D721Med (cell line): ENCODE measurements at regions not wholly inside any gene's neighbourhood (a gene's known extent, or its start where the extent isn't known, plus 50 kb on each side); places are given as distances from the start of the nearest gene placed in this dataset.
"Not testable (repeated sequence)": the region's sequence is repeated elsewhere in the genome, so short reads cannot be mapped to it uniquely, and the experiment has no call there.

Experiments used
- DNase-seq: peaks from one replicate; pipeline ENCODE4 v3.0.0; 2011; ENCODE audit warnings: low spot score; ENCODE audit not compliant: insufficient read length
- FAIRE-seq: peaks from 2 replicates; lab custom pipeline; 2011; peaks lifted over from hg19 to GRCh38; lab: Jason Lieb, UNC
- CTCF ChIP-seq: IDR thresholded peaks from 2 replicates; pipeline ENCODE4 v1.5.1; 2012; ENCODE audit warnings: mild to moderate bottlenecking, control low read depth; ENCODE audit not compliant: insufficient read depth; ENCODE audit errors: missing control alignments

DNA sequence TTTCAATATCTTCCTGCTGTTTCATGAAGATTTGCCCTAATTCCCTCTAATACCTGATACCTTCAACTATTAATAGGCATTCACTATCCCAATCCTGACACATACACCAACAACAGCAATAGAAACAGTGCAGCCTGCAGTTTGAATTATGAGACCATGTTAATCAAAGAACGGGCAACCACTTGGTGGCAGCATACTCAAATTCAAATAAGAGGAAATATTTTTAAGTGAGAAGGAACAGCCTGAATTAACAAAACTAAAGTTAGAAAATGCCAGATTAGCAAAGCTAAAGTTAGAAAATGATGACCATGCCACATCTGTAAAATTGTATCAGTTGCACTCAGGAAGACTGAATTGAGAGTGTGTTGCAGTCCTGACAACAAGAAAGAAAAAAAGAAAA lies 204.9 kb downstream of the SMARCA1 start:
- no peak for FAIRE-seq
- TF ChIP-seq CTCF, result no peak
- DNase-seq, result no peak

- no peak for FAIRE-seq
- no peak for DNase-seq
- TF ChIP-seq CTCF, result no peak
These were observed 206.8 kb downstream of the SMARCA1 start for GRCh38 chrX:129316461-129316860.

- DNase-seq (no peak), FAIRE-seq (no peak)
- no peak for TF ChIP-seq CTCF
These were observed 213.3 kb downstream of the SMARCA1 start for GRCh38 chrX:129310000-129310399.

DNA sequence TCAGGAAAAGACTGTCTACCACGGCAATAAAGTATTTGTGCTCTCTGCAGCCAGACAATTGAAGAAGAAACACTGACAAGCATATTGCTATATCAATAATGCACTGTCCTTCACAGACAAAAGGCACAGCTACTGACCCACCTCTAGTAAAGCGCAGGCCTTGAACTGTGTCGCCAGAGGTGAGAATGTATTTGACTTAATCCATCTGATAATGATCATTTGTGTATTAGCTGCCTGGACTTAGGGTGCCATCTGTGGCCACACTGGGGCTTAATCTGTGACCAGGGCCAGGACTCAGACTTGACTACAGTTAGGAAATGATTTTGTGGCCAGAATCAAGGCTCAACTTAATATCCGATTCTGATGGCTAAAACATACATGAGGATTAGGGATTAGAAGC lies 260.4 kb downstream of the SMARCA1 start:
- FAIRE-seq, result no peak
- no peak for DNase-seq
- no peak for TF ChIP-seq CTCF

DNA sequence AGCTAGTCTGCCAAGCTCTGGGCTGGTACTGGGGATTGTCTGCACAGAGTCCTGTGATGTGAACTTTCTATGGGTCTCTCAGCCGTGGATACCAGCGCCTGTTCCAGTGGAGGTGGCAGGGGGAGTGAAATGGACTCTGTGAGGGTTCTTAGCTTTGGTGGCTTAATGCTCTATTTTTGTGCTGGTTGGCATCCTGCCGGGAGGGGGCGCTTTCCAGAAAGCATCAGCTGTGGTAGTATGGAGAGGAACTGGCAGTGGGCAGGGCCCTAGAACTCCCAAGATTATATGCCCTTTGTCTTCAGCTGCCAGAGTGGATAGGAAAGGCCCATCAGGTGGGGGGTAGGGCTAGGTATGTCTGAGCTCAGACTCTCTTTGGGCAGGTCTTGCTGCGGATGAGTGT lies 267.8 kb downstream of the SMARCA1 start:
- FAIRE-seq, DNase-seq: not testable (repeated sequence)

- FAIRE-seq (no peak), DNase-seq (no peak)
- no peak for TF ChIP-seq CTCF
These were observed 273.7 kb downstream of the SMARCA1 start for GRCh38 chrX:129249563-129249962.

- FAIRE-seq (no peak), DNase-seq (no peak)
- no peak for TF ChIP-seq CTCF
These were observed 275.6 kb downstream of the SMARCA1 start for GRCh38 chrX:129247642-129248041.

DNA sequence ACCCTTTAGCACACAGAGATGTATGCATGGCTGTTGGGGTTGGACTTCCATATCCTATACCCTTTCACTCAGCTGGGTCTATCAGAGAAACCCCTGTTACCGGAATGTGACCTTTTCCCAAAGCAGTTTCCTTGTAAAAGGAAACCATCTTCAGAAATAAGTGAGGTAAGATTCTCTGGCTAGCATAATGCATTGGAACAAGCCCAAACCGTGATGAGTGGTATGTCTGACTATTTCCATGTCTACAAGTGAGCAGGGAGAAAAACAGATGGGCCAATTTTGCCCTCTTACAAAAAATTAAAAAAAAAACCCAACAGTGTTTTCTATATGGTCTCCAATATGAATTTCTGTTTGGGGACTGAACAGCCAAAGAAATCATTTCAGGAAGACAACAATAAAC lies 283.9 kb downstream of the SMARCA1 start:
- FAIRE-seq (no peak), DNase-seq (no peak)
- no peak for TF ChIP-seq CTCF
